T-helper 2 cell treated with Interferon-gamma antibody and Interleukin-4, amounts not matched to agents 5 μg/mL and 100 μg/mL, for 36 hours (primary cell): ENCODE measurements at regions not wholly inside any gene's neighbourhood (a gene's known extent, or its start where the extent isn't known, plus 50 kb on each side); places are given as distances from the start of the nearest gene placed in this dataset.
"Not testable (repeated sequence)": the region's sequence is repeated elsewhere in the genome, so short reads cannot be mapped to it uniquely, and the experiment has no call there.

Source experiments
- DNase-seq: peaks from one replicate; pipeline ENCODE4 v3.0.0; 2021; ENCODE audit warnings: low spot score
- H3K27ac Mint-ChIP-seq: one replicate; pipeline ENCODE4 v1.8.0; 2021; ENCODE audit warnings: mild to moderate bottlenecking, mixed read lengths
- H3K27me3 Mint-ChIP-seq: one replicate; pipeline ENCODE4 v1.8.0; 2021; ENCODE audit warnings: low read depth, mixed read lengths
- H3K36me3 Mint-ChIP-seq: one replicate; pipeline ENCODE4 v1.8.0; 2021; ENCODE audit warnings: low read depth, mixed read lengths
- H3K4me1 Mint-ChIP-seq: one replicate; pipeline ENCODE4 v1.8.0; 2021; ENCODE audit warnings: low read depth, mixed read lengths
- H3K4me3 Mint-ChIP-seq: one replicate; pipeline ENCODE4 v1.8.0; 2022; ENCODE audit warnings: mild to moderate bottlenecking, moderate library complexity, mixed read lengths
- H3K9me3 Mint-ChIP-seq: one replicate; pipeline ENCODE4 v1.8.0; 2021; ENCODE audit warnings: mixed read lengths

GRCh38 chr1:199815947-199816346 lies 211.6 kb upstream of the NR5A2 start:
- H3K4me1 Mint-ChIP-seq: no peaks in the 10 kb centered on the region
- H3K27ac Mint-ChIP-seq: no peak overlapping the region
- no peak for DNase-seq
- H3K4me3 Mint-ChIP-seq: no peak overlapping the region
- no peaks in the 10 kb centered on the region for H3K9me3 Mint-ChIP-seq
- peaks cover 2% of the 10 kb centered on the region for H3K27me3 Mint-ChIP-seq
- H3K36me3 Mint-ChIP-seq: no peaks in the 10 kb centered on the region

- no peak overlapping the region for H3K27ac Mint-ChIP-seq
- H3K4me3 Mint-ChIP-seq: no peak overlapping the region
- H3K36me3 Mint-ChIP-seq: no peaks in the 10 kb centered on the region
- peaks cover 2% of the 10 kb centered on the region for H3K27me3 Mint-ChIP-seq
- H3K4me1 Mint-ChIP-seq: no peaks in the 10 kb centered on the region
- DNase-seq: no peak
- H3K9me3 Mint-ChIP-seq: no peaks in the 10 kb centered on the region
These were observed 210.2 kb upstream of the NR5A2 start for GRCh38 chr1:199817266-199817665.

DNA sequence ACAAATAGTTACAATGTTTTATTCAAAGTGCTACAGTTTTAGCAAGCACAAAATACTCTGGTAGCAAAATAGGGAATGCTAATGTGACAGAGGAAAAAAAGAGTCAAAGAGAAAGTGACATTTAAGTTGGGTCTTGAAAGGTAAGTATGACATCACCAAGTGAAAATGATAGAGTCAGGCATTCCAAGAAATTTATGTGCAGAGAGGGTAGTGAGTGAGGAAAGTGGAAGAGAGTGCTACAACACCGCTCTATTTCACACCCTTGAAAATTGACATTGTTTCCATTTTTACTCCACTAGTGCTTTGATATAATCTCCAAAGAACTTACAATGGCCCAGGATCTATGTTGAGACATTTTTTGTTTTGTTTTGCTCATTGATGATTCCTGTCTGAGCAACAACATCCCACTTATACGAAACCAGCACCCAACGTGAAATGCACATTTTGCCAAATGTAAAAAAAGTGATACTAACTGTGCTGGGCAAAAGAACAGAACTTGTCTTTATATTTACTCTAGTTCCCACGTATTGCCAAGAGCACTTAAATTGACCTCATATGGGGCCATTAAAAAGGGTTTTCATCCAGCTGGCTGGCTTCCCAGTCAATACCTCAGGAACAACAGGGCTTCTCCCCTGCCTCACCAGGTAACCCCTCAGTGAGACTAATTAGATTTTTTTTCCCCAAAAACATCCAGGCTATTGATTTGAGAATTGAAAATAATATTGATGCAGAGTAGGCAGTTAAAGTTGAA lies 206.3 kb upstream of the NR5A2 start:
- no peak for DNase-seq
- H3K27ac Mint-ChIP-seq: no peak overlapping the region
- H3K4me3 Mint-ChIP-seq: no peak overlapping the region
- peaks cover 2% of the 10 kb centered on the region for H3K27me3 Mint-ChIP-seq
- H3K9me3 Mint-ChIP-seq: no peaks in the 10 kb centered on the region
- no peaks in the 10 kb centered on the region for H3K4me1 Mint-ChIP-seq
- no peaks in the 10 kb centered on the region for H3K36me3 Mint-ChIP-seq

DNA sequence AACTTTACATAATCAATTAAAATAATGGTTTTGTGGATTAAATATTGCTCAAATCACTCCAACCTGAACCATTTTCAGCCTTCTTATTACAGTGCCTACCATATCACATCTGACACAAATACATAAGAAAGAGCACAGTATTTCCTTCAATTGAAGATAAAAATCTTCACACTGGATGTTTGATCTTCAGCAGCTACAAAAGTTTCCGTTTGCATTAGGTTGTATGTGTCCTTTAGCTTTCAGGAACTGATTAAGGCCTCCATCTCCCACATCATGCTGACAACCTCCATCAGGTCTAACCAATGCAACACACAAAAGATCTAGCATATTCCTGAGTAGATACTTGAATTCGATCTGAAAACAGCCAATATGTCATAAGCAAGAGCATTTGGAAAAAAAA lies 195.1 kb upstream of the NR5A2 start:
- no peak overlapping the region for H3K27ac Mint-ChIP-seq
- peaks cover 9% of the 10 kb centered on the region for H3K27me3 Mint-ChIP-seq
- peaks cover 4% of the 10 kb centered on the region for H3K9me3 Mint-ChIP-seq

GRCh38 chr1:199834711-199835110 lies 192.8 kb upstream of the NR5A2 start:
- no peaks in the 10 kb centered on the region for H3K36me3 Mint-ChIP-seq
- H3K27me3 Mint-ChIP-seq: peaks cover 9% of the 10 kb centered on the region
- no peak for DNase-seq
- no peak overlapping the region for H3K27ac Mint-ChIP-seq
- peaks cover 8% of the 10 kb centered on the region for H3K9me3 Mint-ChIP-seq
- H3K4me1 Mint-ChIP-seq: peaks cover 6% of the 10 kb centered on the region
- no peak overlapping the region for H3K4me3 Mint-ChIP-seq

More for the DNA sequence above, 195.1 kb upstream of the NR5A2 start:
- DNase-seq: no peak
- no peaks in the 10 kb centered on the region for H3K36me3 Mint-ChIP-seq
- peaks cover 6% of the 10 kb centered on the region for H3K4me1 Mint-ChIP-seq
- no peak overlapping the region for H3K4me3 Mint-ChIP-seq

GRCh38 chr1:199836430-199836829 lies 191.1 kb upstream of the NR5A2 start:
- Mint-ChIP-seq H3K4me1 (peaks cover 6% of the 10 kb centered on the region), H3K27ac (no peak overlapping the region), H3K27me3 (peaks cover 9% of the 10 kb centered on the region), H3K4me3 (no peak overlapping the region), H3K36me3 (no peaks in the 10 kb centered on the region), H3K9me3 (peaks cover 8% of the 10 kb centered on the region)
- no peak for DNase-seq

DNA sequence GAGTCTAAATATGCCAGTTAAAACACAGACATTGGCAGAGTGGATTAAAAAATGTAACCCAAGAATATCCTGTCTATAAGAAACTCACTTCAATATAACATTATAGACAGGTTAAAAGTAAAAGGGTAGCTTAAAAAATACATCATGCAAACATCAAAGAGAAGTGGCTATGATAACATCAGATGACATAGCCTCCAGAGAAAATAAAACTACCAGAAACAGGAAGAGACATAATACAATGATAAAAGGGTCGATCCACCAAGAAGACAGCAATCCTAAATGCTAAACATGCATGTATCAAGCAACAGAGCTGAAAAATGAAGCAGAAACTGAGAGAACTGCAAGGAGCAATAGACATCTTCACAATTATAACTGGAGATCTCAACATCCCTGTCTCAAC lies 190.2 kb upstream of the NR5A2 start:
- Mint-ChIP-seq H3K4me3 (no peak overlapping the region), H3K4me1 (peaks cover 6% of the 10 kb centered on the region), H3K27ac (no peak overlapping the region), H3K9me3 (peaks cover 8% of the 10 kb centered on the region), H3K27me3 (peaks cover 9% of the 10 kb centered on the region), H3K36me3 (no peaks in the 10 kb centered on the region)
- DNase-seq: no peak

DNA sequence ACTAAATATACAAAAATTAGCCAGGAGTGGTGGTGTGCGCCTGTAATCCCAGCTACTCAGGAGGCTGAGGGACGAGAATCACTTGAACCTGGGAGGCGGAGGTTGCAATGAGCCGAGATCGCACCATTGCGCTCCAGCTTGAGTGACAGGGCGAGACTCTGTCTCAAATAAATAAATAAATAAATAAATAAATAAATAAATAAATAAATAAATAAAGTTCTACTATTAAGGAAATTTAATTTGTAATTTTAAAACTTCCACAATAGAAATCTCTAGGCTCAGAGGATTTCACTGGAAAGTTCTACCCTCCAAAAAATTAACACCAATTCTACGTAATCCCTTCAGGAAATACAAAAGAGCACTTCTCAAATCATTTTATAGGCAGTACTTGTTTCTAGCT lies 187.9 kb upstream of the NR5A2 start:
- H3K4me3 Mint-ChIP-seq, H3K27ac Mint-ChIP-seq, DNase-seq, H3K9me3 Mint-ChIP-seq, H3K27me3 Mint-ChIP-seq, H3K4me1 Mint-ChIP-seq, H3K36me3 Mint-ChIP-seq: not testable (repeated sequence)

- not testable (repeated sequence) for H3K4me1 Mint-ChIP-seq, H3K4me3 Mint-ChIP-seq, H3K9me3 Mint-ChIP-seq, H3K27me3 Mint-ChIP-seq, H3K36me3 Mint-ChIP-seq, DNase-seq, H3K27ac Mint-ChIP-seq
These were observed 184.4 kb upstream of the NR5A2 start for GRCh38 chr1:199843096-199843495.

DNA sequence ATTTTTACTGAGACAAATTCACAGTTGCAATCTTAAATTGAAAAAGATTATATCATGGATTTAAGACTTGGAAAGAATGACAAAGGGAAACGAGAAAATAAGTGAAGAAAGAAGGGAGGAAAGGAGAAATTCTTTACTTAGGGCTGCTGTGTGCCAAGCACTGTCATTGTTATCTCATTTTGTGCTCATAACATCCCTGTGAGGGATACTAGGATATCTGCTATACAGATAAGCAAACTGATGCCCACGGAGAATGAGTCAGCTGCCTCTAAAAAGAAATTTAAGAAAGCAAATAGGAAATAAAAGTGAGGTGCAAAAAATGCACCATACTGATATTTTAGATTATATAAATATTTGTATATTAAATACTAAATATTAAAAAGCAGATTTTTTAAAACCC lies 183.6 kb upstream of the NR5A2 start:
- no peaks in the 10 kb centered on the region for H3K36me3 Mint-ChIP-seq
- H3K4me1 Mint-ChIP-seq: no peaks in the 10 kb centered on the region
- H3K9me3 Mint-ChIP-seq: no peaks in the 10 kb centered on the region
- DNase-seq: no peak
- H3K27ac Mint-ChIP-seq: no peak overlapping the region
- no peak overlapping the region for H3K4me3 Mint-ChIP-seq
- no peaks in the 10 kb centered on the region for H3K27me3 Mint-ChIP-seq

DNA sequence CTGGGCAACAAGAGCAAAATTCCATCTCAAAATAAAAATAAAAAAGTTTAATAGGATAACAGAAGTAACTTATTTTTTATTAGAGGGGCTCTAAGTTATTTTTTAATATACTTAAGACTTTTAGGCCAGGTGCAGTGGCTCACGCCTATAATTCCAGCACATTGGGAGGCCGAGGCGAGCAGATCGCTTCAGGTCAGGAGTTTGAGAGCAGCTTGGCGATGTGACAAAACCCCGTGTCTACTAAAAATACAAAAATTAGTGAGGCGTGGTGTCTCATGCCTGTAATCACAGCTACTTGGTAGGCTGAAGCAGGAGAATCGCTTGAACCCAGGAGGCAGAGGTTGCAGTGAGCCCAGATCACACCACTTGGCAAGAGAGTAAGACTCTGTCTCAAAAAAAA lies 180.5 kb upstream of the NR5A2 start:
- no peak overlapping the region for H3K4me3 Mint-ChIP-seq
- H3K4me1 Mint-ChIP-seq: no peaks in the 10 kb centered on the region
- H3K9me3 Mint-ChIP-seq: no peaks in the 10 kb centered on the region
- DNase-seq: no peak
- no peaks in the 10 kb centered on the region for H3K36me3 Mint-ChIP-seq
- H3K27me3 Mint-ChIP-seq: no peaks in the 10 kb centered on the region
- no peak overlapping the region for H3K27ac Mint-ChIP-seq

- Mint-ChIP-seq H3K9me3 (no peaks in the 10 kb centered on the region), H3K4me3 (no peak overlapping the region), H3K4me1 (no peaks in the 10 kb centered on the region), H3K27ac (no peak overlapping the region), H3K27me3 (peaks cover 3% of the 10 kb centered on the region), H3K36me3 (no peaks in the 10 kb centered on the region)
- DNase-seq: no peak
These were observed 175.9 kb upstream of the NR5A2 start for GRCh38 chr1:199851439-199852140.

DNA sequence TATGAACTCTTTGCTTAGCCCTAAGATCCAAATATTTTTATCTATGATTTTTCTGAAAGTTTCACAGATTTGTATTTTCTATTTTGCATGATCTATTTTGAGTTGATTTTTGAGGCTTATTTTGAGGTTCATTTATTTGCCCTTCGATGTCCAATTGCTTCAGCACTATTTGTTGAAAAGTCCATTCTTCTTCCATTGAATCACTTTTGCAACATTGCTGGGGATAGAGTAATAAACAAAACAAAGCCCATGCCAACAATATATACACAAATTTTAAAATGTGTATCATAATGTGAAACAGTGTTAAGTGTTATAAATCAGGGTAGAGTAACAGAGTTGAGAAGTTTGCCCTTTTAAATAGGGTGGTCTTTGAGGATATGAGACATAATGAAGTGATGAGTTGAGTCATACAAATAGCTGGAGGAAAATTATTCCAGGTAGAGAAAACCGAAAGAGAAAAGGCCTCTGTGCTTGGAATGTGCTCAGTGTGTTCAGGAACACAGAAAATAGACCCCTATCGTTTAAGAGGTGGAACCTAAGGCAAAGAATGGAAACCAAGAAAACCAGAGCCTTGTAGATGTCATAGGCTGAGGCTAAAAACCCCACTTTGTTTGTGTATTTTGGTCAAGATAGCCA lies 172.7 kb upstream of the NR5A2 start:
- Mint-ChIP-seq H3K27me3 (peaks cover 3% of the 10 kb centered on the region), H3K36me3 (no peaks in the 10 kb centered on the region)

DNA sequence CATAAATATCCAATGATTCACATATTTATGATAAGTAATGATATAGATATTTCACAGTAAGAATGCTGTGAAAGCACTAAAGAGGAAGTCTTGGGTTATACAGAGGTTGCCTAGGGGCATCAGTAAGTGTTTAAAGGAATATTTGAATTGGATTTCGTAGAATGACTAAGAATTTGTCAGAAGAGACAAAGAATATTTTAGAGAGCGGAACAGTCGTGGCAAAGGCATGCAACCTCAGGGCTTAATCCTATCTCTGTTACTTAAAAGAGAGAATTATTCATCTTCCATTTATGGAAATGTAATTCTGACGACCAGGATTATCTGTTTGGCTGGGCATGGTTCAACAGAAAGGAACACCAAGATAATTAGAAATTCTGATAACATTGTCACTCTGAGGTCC lies 171.9 kb upstream of the NR5A2 start:
- no peak overlapping the region for H3K4me3 Mint-ChIP-seq
- H3K27ac Mint-ChIP-seq: no peak overlapping the region

More for the DNA sequence above, 172.7 kb upstream of the NR5A2 start:
- Mint-ChIP-seq H3K4me1 (no peaks in the 10 kb centered on the region), H3K4me3 (no peak overlapping the region), H3K27ac (no peak overlapping the region), H3K9me3 (no peaks in the 10 kb centered on the region)
- no peak for DNase-seq

More for the DNA sequence above, 171.9 kb upstream of the NR5A2 start:
- DNase-seq: no peak
- H3K36me3 Mint-ChIP-seq: no peaks in the 10 kb centered on the region
- H3K4me1 Mint-ChIP-seq: no peaks in the 10 kb centered on the region
- peaks cover 3% of the 10 kb centered on the region for H3K27me3 Mint-ChIP-seq
- no peaks in the 10 kb centered on the region for H3K9me3 Mint-ChIP-seq
